ENCODE measurements at regions not wholly inside any gene's neighbourhood (a gene's known extent, or its start where the extent isn't known, plus 50 kb on each side); places are given as distances from the start of the nearest gene placed in this dataset.

DNA sequence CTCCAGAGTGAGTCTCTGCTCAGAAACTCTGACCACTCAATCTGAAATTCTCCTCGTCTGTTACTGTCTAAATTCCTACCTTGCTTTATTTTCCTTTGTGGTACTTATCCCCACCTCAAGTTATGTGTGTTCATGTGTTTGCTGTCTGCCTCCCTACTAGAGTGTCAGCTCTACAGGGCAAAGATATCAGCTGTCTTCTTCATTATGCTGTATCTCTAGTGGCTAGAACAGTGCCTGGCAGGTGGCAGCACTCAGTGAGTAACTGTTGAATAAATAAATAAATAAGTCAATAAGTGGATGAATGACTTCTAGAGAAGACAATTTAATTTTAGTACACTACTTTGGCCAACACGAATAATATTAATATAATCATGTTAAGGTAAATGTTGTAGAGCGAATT, 92.3 kb downstream of the BOD1 start:
- TF ChIP-seq, protein P1, sequence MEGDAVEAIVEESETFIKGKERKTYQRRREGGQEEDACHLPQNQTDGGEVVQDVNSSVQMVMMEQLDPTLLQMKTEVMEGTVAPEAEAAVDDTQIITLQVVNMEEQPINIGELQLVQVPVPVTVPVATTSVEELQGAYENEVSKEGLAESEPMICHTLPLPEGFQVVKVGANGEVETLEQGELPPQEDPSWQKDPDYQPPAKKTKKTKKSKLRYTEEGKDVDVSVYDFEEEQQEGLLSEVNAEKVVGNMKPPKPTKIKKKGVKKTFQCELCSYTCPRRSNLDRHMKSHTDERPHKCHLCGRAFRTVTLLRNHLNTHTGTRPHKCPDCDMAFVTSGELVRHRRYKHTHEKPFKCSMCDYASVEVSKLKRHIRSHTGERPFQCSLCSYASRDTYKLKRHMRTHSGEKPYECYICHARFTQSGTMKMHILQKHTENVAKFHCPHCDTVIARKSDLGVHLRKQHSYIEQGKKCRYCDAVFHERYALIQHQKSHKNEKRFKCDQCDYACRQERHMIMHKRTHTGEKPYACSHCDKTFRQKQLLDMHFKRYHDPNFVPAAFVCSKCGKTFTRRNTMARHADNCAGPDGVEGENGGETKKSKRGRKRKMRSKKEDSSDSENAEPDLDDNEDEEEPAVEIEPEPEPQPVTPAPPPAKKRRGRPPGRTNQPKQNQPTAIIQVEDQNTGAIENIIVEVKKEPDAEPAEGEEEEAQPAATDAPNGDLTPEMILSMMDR (IDR thresholded peaks at IDR 0.05) = no peak
- TF ChIP-seq POLR2AphosphoS5 (IDR thresholded peaks at IDR 0.05) = no peak
- no peak for TF ChIP-seq POLR2A (IDR thresholded peaks at IDR 0.05)
